Activated T-helper 9 cell treated with anti-CD3 and anti-CD28 coated beads, Interleukin-2, amount 50 U/mL, for 16 hours (primary cell): ENCODE measurements at regions not wholly inside any gene's neighbourhood (a gene's known extent, or its start where the extent isn't known, plus 50 kb on each side); places are given as distances from the start of the nearest gene placed in this dataset.

ENCODE experiments used
- DNase-seq: peaks from one replicate; pipeline ENCODE4 v3.0.0-alpha.2; 2020; ENCODE audit warnings: low read depth

DNA sequence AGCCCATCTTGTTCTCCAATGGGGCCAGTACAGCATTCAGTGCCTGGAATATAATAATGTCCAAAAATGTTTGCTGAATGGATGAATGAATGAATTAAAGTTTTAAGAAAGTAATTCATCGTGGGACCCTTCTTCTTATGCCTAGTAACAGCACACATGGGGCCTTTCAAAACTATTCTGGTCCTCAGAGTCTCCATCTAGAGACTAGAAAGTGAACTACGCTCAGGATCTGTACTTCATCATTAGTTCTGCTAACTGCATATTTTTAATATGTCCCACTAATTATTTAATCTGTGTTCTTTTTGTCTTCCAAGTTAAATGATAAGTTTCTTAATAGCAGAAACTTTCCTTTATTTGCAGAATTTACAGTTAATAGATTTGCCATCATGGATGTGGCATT lies 172.5 kb downstream of the SMAD2 start:
- no peak for DNase-seq

DNA sequence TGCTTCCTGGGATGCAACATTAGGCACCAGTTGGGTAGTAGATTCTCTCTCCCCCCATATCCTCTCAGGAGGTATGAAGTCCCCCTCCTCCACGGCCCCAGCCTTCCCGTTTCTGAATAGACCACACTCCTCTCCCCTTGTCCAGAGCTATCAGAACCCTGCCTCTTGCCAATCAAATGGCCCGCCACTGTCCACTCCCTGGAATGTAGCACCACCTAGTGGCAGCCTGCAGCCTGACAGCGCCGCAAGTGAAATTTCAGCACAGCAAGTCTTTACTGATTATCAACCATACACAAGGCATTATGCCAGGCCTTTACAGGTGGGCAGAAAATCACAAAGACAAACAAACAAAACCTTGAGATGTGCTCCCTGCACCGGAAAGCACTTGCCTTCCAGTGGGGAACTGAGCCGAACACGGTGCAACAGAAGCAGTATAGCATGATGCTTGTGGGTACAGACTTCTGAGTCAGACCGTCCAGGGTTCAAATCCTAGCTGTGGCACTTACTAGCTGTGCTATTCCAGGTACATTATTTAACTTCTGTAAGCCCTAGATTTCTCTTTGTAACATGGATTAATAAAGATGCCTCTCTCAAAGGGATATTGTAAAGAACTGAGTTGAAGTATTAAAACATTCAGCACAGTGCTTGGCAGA lies 174.0 kb downstream of the SMAD2 start:
- peak; percentile 12 for DNase-seq

DNA sequence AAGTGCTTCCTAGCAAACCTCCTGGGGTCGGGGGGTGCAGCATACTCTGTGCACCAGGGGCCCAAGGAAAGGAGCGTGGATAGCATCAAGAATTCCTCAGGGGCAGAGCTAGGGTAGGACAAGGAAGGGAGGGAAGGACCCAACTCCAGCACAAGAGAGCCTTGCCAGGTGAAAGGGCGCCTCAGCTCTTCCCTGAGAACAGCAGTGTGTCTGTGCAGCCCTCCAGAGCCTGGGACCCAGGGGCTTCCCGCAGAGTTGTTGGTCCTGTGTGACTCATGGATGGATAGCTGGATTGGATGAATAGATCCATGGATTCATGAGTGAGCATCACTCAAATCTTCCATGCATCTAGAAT lies 175.4 kb downstream of the SMAD2 start:
- DNase-seq, result no peak

DNA sequence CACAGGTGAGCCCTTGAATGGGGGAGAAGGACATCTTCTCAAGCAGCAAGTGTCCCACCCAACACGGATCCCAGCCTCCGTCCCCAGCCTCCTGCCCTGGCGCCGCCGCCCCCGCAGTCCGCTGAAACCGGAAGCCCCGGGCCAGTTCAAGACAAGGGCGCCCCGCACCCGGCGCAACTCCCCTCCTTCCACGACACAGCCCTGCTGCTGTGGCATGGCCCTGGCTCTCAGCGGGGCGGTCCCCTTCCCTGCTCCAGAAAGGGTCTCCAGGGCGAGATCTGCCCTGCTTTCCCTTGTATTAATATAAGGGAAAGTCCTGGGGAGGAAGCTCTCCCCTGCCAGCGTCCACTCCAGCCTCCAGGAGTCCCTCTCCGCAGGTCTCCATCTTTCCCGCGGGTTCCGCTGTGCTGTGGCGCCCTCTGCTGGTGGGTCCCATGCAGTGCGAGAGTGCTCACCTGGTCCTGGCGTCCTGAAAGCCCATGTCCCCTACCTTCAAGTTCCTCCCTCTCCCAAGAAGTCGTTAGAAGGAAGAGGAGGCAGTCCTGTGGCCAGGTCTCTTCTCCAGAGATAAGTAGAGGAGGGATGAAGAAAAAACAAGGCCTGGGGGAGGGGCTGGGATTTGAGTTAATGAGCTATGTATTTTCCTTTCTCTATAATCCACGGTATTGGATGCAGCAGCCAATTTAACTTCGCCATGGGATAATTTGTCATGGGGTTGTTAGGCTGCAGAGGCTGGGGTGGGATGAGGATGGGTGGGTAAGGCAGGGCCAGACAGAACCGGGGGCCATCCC lies 176.0 kb downstream of the SMAD2 start:
- DNase-seq, result peak; percentile 27

DNA sequence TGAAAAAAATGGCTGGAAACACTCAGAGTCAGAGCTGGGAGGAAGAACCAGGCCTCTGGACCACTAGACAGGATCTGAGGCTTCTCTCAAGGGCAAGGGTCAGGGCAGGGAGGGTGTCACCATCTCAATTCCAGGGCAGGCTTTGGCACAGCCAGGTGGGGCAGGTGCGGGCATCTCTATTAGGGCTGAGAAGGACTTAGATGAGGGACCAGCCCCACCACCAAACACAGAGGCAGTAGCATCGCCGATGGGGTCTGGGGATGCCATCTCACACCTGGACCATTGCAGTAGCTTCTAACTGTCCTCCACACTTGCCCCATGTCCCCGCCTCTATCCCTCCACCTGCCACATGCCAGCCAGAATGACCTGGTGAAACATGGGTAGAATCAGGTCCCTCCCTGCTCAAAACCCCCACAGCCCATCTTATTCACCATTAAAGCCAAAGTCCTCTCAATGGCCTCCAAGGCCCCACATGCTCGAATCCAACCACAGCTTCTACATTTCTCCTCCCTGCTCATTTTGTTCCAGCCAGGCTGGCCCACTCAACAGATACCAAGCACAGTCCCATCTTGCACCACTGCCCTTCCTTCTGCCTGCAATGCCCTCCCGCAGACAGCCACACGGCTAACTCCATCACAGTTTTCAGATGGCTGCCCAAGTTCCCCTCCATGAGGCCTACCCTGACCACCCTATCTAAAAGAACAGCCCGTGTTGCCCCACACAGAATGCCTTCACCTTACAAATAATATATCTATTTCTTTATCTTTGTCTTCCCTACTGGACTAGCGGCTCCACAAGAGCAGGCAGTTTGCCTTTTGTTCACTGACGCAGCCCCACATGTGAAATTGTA lies 177.4 kb downstream of the SMAD2 start:
- DNase-seq, result no peak

DNA sequence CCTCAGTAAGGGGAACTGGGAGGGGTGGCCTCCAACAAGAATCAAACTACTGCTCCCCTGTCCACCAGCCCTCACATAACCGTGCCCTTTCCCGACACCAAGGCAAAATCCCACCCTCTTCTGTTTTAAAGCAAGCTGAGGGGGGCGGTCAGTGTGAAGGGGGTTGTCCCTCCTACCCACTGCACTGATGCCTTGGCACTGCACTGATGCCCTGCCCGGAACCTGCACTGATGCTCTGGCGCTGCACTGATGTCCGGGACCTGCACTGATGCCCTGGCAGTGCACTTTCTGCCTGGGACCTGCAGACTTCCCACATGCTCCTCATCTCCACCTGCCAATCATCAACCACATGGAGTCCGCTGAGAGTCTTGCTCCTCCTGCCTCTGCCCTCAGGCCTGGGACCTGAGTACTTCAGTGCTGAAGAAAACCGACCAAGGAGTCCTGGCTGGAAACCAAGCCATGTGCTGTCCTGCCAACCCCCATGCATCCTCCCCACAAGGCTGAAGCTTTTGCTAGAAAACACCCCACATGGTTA lies 179.5 kb downstream of the SMAD2 start:
- DNase-seq, result no peak

DNA sequence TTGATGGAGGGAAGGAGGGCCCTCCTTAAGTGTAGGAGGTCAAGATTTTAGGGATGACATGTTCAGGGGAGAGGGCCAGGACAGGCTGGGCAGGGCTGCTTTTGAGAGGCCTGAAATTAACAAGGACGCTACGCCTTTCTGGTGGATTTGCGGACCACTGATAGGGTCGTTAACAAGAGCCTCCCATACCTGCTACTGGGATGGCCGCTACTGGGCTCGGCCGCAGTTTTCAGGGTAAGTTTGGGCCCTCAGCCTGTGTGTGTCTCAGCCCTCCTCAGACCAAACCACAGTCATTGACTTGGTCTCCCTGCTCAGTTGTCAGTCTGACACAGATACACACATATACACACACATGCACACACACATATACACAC lies 180.9 kb downstream of the SMAD2 start:
- DNase-seq, result no peak

DNA sequence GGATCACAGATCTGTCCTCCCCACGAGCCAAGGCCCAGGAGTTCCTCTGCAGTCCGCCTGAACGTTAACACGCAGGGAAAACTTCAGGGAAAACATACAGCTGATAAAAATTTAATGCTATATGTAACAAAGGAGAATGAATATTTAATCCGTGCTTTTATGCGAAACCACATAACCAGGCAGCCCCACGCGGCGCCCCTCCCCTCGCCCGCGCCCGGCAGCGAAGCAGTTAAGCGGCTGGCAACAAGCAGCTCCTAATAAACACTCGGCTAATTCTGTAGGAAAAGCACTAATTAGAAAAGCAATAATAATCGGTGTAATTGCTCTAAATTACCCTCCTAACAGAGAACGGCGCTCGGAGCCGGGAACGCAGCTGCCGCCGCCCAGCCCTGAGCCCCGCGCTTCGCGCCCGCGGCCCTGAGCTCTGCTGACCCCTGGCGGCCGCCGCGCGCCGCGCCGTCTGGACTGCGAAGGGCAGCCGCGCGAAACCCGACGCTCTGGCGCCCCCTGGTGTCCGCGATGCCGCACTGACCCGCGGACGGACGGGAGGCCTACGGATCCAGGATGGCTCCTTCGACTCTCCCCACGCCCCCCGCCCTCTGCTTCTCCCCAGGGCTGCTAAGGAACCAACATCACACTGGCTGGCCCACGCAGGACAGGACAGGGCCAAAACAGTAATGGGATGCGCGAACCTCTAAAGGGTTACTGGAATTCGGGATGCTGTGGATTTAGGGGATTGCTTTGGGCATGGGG lies 181.4 kb downstream of the SMAD2 start:
- peak; percentile 75 for DNase-seq

DNA sequence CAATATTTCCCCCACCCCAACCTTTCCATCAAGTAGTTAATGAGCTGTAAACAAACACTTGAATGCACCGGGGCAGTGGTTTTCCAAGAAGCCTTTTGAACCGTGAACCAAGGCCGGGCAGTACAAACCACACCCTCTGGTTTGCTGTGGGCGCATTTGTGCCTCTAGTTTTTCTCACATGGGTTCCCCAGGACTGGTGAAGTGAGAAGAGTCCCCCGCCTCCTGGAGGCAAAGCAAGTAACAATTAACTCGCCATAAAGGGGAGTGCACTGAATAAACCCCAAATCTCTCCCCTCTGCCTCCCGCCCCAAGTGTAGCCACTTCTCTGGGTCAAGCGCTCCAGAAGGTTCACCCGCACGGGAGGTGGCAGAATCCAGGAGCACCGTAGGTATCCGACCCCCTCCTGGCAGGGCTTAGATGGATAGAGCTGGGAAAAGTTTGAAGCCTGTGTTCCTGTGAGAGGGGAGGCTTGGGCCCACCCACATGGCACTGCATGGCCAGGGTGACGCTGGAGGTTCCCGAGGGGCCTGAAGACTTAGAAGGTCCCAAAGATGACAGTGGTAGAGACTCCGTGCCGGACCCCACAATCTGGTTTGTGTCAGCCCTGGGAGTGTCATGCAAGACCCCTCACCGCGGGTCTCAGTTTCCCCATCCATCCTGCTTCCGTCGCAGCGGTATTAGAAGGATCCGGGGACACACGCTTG lies 182.2 kb downstream of the SMAD2 start:
- DNase-seq, result no peak

DNA sequence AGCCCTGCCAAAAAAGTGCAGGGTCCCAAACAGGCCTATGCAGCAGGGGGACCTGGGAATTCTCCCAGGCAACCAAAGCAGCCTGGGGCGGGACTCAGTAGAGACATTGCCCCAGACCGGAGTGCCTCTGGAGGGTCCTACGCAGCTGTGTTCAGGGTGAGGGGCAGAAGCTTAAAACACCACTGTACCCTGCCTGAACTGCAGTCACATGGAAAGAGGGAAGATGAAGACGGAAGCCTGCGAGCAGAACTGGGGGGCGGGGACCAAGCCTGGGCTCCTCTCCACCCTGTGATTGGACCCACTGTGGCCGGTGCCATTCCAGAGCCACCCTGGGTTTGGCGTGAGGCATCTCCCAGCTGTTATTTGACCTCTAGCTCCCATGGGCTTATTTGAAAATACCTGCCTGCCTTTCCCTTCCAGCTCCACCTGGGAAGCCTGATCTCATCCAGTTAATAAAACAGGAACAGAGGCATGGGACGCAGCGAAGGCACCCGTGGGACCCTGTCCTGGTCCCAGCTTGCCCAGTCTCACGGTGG lies 183.1 kb downstream of the SMAD2 start:
- no peak for DNase-seq

DNA sequence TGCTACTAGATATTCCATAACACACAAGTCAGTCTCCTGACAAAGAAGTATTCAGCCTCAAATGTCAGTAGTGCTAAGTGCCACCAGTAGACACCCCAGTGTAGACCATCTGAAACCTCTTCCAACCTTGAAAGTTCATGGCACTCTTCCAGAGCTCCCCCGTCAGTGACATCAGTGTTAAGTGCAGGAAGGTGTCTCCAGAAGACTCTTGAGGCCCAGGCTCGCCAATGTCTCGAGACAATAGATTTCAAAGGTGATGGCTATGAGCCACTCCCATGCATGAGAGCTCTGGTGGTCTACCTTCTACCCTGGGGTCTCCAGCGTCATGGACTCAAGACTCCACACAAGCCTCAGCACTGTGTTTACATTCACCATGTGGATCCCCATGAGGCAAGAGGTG lies 183.8 kb downstream of the SMAD2 start:
- no peak for DNase-seq

DNA sequence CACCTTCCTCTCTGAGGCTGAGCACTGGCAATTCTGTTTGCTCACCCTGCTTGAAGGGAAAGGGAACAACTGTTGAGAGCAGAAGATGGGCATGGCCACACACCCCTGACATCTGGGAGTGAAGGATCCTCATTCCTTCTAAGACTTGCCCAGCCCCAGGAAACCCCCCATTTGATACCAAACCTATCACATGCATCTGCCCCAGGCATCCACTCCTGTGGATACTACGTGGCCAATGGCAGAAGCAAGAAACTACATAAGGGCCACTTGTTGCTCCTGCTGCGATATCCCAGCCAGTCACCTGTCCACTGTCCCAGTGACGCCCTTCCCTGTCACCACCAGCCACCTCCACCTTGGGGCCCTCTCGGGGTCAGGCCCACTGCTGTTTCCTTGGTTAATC lies 185.2 kb downstream of the SMAD2 start:
- DNase-seq, result no peak

DNA sequence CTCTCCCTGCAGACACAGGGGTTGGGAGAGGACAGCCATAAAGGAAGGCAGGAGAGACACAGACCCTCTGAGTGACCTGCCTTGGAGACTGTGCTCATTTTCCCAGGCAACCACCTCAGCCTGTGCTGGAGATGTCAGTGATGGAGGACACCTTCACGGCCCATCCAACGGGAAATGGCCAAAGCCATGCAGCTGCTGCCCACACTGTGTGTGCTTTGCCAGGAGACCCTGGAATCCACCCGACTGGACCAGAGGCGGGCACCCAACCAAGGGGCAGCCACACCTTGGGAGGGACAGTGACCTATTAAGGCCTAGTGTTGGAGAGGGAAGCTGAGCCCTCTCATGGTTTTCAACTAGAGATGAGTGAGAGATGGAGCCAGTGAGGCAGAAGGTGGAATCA lies 192.5 kb downstream of the SMAD2 start:
- DNase-seq, result no peak

DNA sequence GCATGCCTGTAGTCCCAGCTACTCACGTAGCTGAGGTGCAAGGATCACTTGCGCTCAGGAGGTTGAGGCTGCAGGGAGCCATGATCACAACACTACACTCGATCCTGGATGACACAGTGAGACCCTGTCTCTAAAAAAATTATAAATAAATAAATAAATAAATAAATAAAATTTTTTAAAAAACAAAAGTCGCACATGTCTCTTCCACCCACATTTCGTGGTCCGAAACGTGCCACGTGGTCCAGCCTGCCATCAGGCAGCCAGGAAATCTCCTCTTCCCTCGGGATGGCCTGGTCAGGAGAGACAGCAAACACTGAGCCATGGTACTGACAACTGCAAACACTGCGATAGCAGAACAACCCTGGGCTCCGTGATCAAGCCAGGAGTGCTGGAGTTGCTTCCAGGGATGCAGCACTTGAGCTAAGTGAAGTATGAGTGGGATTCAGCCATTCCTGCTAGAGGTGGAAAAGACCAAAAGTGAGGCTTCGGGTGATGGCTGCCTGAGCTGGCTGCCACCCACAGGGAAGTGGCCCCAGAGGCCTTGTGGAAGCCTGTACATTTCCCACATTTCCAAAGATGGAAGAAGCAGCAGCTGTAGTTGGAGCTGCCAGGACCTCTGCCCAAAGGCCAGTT lies 193.1 kb downstream of the SMAD2 start:
- no peak for DNase-seq

DNA sequence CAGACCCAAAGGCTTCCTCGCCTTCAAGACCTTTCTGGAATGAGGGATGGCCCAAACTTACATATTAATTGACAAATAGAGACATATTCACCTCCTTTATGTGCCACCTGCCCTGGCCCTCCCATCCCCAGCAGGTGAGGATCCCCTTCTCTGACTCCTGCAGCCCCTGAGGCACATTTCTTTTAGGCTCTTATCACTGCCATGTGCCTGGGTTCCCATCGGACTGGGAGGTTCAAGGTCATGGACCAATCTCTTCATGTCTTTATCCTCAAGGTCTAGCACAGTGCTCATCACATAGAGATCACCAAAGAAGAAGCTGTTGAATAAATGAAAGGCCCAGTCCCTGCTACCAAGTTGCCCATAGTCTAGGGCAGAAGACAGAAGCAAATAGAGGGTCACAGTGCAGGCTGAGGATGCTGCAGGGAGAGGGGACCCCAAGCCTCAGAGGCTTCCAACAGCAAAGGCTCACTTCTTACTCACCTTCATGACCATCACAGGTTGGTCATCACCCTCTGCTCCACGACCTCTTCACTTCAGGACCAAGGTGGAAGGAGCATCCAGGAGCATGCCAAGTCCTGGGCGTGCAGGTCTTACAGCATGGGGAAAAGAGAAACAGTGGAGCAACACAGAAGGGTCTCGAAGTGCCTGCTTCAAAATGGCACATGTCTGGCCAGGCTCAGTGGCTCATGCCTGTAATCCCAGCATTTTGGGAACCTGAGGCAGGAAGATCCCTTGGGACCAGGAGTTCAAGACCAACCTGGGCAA lies 193.9 kb downstream of the SMAD2 start:
- DNase-seq, result no peak

DNA sequence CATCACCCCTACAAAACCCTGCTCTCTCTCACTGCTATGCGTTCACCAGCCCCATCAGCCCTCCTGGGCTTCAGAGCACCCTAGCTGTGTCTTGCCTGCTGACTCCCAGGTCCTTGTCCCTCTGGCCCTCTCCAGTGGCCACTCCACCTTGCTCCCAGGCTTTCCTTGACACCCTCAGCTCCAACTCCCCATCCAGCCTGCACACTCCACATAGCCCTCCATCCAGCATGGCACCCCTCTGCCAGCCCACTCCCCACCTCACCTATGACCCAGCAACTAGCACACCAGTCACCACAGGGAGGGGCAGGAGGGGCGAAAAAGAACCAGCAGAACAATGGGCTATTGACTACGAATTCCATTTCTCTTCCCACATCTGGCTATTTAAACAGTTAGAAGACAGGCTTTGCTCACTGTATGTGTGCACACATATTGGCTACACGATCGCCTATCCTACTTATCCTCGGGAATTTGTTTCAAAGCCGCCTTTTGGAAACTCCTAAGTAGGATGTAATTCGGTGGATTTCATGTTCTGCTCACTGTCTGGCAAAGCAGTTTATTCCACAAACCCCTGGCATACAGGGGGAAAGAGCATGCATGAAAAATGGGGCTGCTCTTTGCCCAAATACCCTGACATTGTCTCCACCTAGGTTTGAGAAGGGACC lies 195.3 kb downstream of the SMAD2 start:
- DNase-seq, result no peak

DNA sequence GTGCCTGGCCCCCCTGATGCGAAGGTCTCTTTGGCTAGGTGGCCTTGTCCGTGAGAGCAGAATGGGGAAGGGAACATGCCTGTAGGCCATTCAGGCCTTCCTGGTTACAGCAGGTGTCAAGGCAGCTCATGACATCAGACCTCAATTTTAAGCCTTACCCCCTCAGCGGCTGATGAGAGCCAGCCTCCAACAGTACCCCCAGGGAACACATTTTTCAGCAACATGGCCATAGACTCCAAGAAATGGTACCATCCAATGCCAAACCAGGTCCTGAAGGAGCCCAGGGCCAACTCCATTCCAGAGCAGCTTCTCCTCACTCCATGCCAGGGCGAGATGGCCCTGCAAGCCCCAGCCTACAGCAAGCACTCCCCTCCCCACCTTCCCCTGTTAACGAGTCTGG lies 199.2 kb downstream of the SMAD2 start:
- no peak for DNase-seq

DNA sequence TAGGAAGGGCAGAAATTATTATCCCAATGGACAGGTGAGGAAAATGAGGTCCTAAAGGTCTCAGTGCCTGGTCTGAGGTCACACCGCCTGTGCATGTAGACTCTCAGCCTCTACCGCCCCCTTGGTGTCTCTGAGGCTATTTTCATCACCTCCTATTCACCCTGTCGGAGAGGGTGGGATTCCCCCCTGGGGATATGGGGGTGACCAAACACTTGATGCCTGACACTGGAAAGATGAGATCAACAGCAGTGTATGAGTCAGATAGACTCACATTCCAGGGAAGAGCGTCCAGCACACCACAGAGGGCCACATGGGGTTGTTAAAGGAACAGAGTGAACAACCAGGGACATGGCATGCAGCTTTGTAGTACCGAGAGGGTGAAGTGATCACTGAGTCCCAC lies 199.7 kb downstream of the SMAD2 start:
- no peak for DNase-seq

DNA sequence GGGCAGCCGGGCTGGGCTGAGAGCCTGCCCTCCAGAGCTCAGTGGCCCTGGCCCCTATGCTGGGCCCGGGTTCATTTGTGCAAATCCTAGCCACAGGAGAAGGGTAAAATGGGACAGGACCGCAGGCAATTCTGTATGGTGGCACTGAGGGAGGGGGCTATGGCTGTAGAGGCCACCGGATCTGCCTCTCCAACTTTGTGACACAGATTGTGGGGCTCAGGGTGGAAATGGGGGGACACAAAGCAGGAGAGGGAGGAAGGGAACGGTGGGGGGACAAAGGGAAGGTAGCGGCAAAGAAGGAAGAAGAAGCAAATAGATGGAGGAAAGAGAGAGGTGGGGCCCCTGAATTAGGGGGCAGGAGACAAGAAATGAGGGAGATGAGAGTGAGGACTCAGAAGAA lies 201.1 kb downstream of the SMAD2 start:
- no peak for DNase-seq
